ENCODE measurements at regions not wholly inside any gene's neighbourhood (a gene's known extent, or its start where the extent isn't known, plus 50 kb on each side); places are given as distances from the start of the nearest gene placed in this dataset.

GRCh38 chr14:58717813-58718212 lies 80.1 kb downstream of the DACT1 start:
- H3K9me3 Mint-ChIP-seq = peaks cover 0 to 7% (median 2%) of the 10 kb centered on the region in 7 donors
- intact Hi-C loops (cut with micrococcal nuclease) = no loop called here
- Histone ChIP-seq H4K20me1 (ENCODE audit: insufficient read depth, low read length) (no peaks in the 10 kb centered on the region), H3K36me3 (replicated peaks in 1 of 2; ENCODE audit: control insufficient read depth in 1 of 2, insufficient read depth in 2 of 2, low read length in 2 of 2) (no peaks in the 10 kb centered on the region), H3K9me3 (replicated peaks in 1 of 2; ENCODE audit: control insufficient read depth in 1 of 2, insufficient read depth in 1 of 2, low read length in 2 of 2) (no peaks in the 10 kb centered on the region), H2AFZ (ENCODE audit: insufficient read depth, low read depth, low read length, poor library complexity, severe bottlenecking) (no peak overlapping the region), H3K4me2 (replicated peaks; ENCODE audit: extremely low read depth, low read length, poor library complexity, severe bottlenecking) (no peak overlapping the region), H3K27me3 (ENCODE audit: control insufficient read depth in 2 of 2, insufficient read depth in 2 of 2, low read length in 2 of 2) (no peaks in the 10 kb centered on the region), H3K4me3 (replicated peaks in 1 of 3; ENCODE audit: low read depth in 2 of 3, low read length in 3 of 3) (no peak overlapping the region), H3K79me2 (ENCODE audit: insufficient read depth, low read length) (no peaks in the 10 kb centered on the region), H3K4me1 (ENCODE audit: control insufficient read depth in 1 of 2, insufficient read depth in 2 of 2, low read length in 2 of 2) (no peaks in the 10 kb centered on the region), H3K9ac (ENCODE audit: insufficient read depth, low read length, poor library complexity, severe bottlenecking) (no peak overlapping the region), H3K27ac (ENCODE audit: low read depth in 1 of 2, low read length in 2 of 2) (no peak overlapping the region)
- no peaks in the 10 kb centered on the region for H3K27me3 Mint-ChIP-seq (ENCODE audit: low read depth in 3 of 3)
- WGBS (ENCODE audit: insufficient coverage) = no CpG with 5 or more reads among the region's 2 CpGs
- TF ChIP-seq CTCF (IDR thresholded peaks at IDR 0.05) = no peak
- H3K4me1 Mint-ChIP-seq = peaks cover 12% of the 10 kb centered on the region
- DNase-seq = no peak
- no peaks in the 10 kb centered on the region for H3K36me3 Mint-ChIP-seq
- no peak overlapping the region for H3K27ac Mint-ChIP-seq
- no peak overlapping the region for H3K4me3 Mint-ChIP-seq

GRCh38 chr14:58718226-58719205 lies 80.8 kb downstream of the DACT1 start:
- no peak overlapping the region for H3K9ac ChIP-seq (ENCODE audit: insufficient read depth, low read length, poor library complexity, severe bottlenecking)
- intact Hi-C loops (cut with micrococcal nuclease) = no loop called here
- Mint-ChIP-seq H3K27me3 (ENCODE audit: low read depth in 3 of 3) (no peaks in the 10 kb centered on the region), H3K4me3 (no peak overlapping the region), H3K4me1 (peaks cover 13% of the 10 kb centered on the region), H3K27ac (no peak overlapping the region), H3K36me3 (no peaks in the 10 kb centered on the region), H3K9me3 (peaks cover 0 to 7% (median 2%) of the 10 kb centered on the region in 7 donors)
- H3K79me2 ChIP-seq (ENCODE audit: insufficient read depth, low read length) = no peaks in the 10 kb centered on the region
- no peaks in the 10 kb centered on the region for H3K36me3 ChIP-seq (replicated peaks in 1 of 2; ENCODE audit: control insufficient read depth in 1 of 2, insufficient read depth in 2 of 2, low read length in 2 of 2)
- DNase-seq = peak in 1 of 3 donors; percentile 5
- no peaks in the 10 kb centered on the region for H3K9me3 ChIP-seq (replicated peaks in 1 of 2; ENCODE audit: control insufficient read depth in 1 of 2, insufficient read depth in 1 of 2, low read length in 2 of 2)
- TF ChIP-seq CTCF (IDR thresholded peaks at IDR 0.05) = no peak
- no peaks in the 10 kb centered on the region for H3K27me3 ChIP-seq (ENCODE audit: control insufficient read depth in 2 of 2, insufficient read depth in 2 of 2, low read length in 2 of 2)
- H3K4me3 ChIP-seq (replicated peaks in 1 of 3; ENCODE audit: low read depth in 2 of 3, low read length in 3 of 3) = no peak overlapping the region
- H4K20me1 ChIP-seq (ENCODE audit: insufficient read depth, low read length) = no peaks in the 10 kb centered on the region
- 0% methylated on average over 1 of the region's 5 CpGs for WGBS (ENCODE audit: insufficient coverage)
- H3K4me1 ChIP-seq (ENCODE audit: control insufficient read depth in 1 of 2, insufficient read depth in 2 of 2, low read length in 2 of 2) = peaks cover 1 to 2% of the 10 kb centered on the region in 2 donors
- no peak overlapping the region for H3K27ac ChIP-seq (ENCODE audit: low read depth in 1 of 2, low read length in 2 of 2)
- H2AFZ ChIP-seq (ENCODE audit: insufficient read depth, low read depth, low read length, poor library complexity, severe bottlenecking) = no peak overlapping the region
- no peak overlapping the region for H3K4me2 ChIP-seq (replicated peaks; ENCODE audit: extremely low read depth, low read length, poor library complexity, severe bottlenecking)

Data from CD14-positive monocyte (primary cell).